NCI-H128 (cell line): ENCODE measurements at regions not wholly inside any gene's neighbourhood (a gene's known extent, or its start where the extent isn't known, plus 50 kb on each side); places are given as distances from the start of the nearest gene placed in this dataset.

Source experiments
- DNase-seq: peaks from one replicate; lab custom pipeline; 2025; ENCODE audit not compliant: unreplicated experiment; lab: John Stamatoyannopoulos, UW

GRCh38 chr15:81536356-81536755, 162.3 kb upstream of the TMC3 start:
- DNase-seq = no peak

- DNase-seq = no peak
Observed at GRCh38 chr15:81534124-81534523, 160.1 kb upstream of the TMC3 start.

- no peak for DNase-seq
Observed at GRCh38 chr15:81532001-81532400, 158.0 kb upstream of the TMC3 start.

GRCh38 chr15:81531109-81531592, 157.1 kb upstream of the TMC3 start:
- DNase-seq = no peak

- no peak for DNase-seq
Observed at GRCh38 chr15:81530271-81530691, 156.3 kb upstream of the TMC3 start.

GRCh38 chr15:81529481-81529880, 155.5 kb upstream of the TMC3 start:
- no peak for DNase-seq

GRCh38 chr15:81526029-81526428, 152.0 kb upstream of the TMC3 start:
- DNase-seq = no peak

- no peak for DNase-seq
Observed at GRCh38 chr15:81524496-81524895, 150.5 kb upstream of the TMC3 start.

GRCh38 chr15:81523867-81524266, 149.9 kb upstream of the TMC3 start:
- no peak for DNase-seq

- no peak for DNase-seq
Observed at GRCh38 chr15:81520480-81520879, 146.5 kb upstream of the TMC3 start.

GRCh38 chr15:81516461-81516860, 142.4 kb upstream of the TMC3 start:
- no peak for DNase-seq

GRCh38 chr15:81516012-81516411, 142.0 kb upstream of the TMC3 start:
- DNase-seq = no peak

- DNase-seq = no peak
Observed at GRCh38 chr15:81514725-81515124, 140.7 kb upstream of the TMC3 start.

- DNase-seq = no peak
Observed at GRCh38 chr15:81511138-81511537, 137.1 kb upstream of the TMC3 start.

GRCh38 chr15:81507831-81508230, 133.8 kb upstream of the TMC3 start:
- no peak for DNase-seq

GRCh38 chr15:81506936-81507335, 132.9 kb upstream of the TMC3 start:
- DNase-seq = no peak

GRCh38 chr15:81506071-81506470, 132.1 kb upstream of the TMC3 start:
- DNase-seq = no peak

- no peak for DNase-seq
Observed at GRCh38 chr15:81504170-81504905, 130.3 kb upstream of the TMC3 start.

GRCh38 chr15:81502439-81502838, 128.4 kb upstream of the TMC3 start:
- no peak for DNase-seq

GRCh38 chr15:81500081-81500480, 126.1 kb upstream of the TMC3 start:
- DNase-seq = no peak

- DNase-seq = no peak
Observed at GRCh38 chr15:81498294-81498693, 124.3 kb upstream of the TMC3 start.

GRCh38 chr15:81497238-81497637, 123.2 kb upstream of the TMC3 start:
- no peak for DNase-seq
